ENCODE measurements at regions not wholly inside any gene's neighbourhood (a gene's known extent, or its start where the extent isn't known, plus 50 kb on each side); places are given as distances from the start of the nearest gene placed in this dataset.

DNA sequence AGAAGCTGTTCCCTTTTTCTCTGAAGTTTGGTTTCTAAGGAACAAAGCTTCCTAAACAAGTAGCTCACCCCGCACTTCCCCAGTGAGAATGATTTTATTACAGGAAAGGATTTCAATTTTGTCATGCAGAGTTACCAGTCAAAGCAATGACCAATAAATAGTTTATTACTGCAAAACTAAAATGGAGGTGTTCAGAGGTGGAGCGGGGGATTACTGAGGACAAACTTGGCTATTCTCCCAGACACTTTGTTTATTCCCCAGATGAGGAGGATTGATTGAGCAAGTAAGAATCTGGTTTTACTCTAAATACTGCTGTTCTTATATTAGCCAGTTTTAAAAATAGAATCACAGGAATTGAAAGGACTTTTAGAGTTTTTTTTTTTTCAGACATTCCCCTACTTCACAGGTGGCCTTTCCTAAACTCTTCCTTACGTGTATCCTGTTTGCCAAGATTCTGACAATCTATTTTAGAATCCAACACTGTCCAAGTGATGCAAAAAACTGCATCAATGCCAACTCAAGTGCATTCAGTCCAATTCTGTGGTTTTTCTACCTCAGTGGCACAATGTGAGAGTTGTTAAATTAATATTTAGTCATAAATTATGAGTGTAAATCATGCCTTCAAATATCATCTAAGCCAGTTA, 136.1 kb downstream of the TNFSF18 start:
- Histone ChIP-seq H4K5ac (ENCODE audit: insufficient read length, low read depth, low read length) (no peak overlapping the region), H3K27ac (ENCODE audit: insufficient read length, low read depth, low read length) (no peak overlapping the region), H4K91ac (ENCODE audit: insufficient read length, low read depth, low read length) (no peak overlapping the region), H3K4me2 (ENCODE audit: insufficient read depth, insufficient read length, low read length) (no peak overlapping the region), H2BK15ac (ENCODE audit: low read depth, low read length) (no peak overlapping the region), H2BK5ac (ENCODE audit: insufficient read length, low read length) (no peak overlapping the region), H2AFZ (ENCODE audit: low read length) (no peak overlapping the region), H2BK12ac (ENCODE audit: insufficient read length, low read depth, low read length) (no peak overlapping the region), H2BK20ac (ENCODE audit: low read depth, low read length, poor library complexity, severe bottlenecking) (no peak overlapping the region), H3K14ac (ENCODE audit: insufficient read depth, low read length) (no peak overlapping the region), H3K9ac (ENCODE audit: extremely low read depth, insufficient read length, low read length) (no peak overlapping the region), H2BK120ac (ENCODE audit: low read depth, low read length, poor library complexity, severe bottlenecking) (no peak overlapping the region), H2AK5ac (ENCODE audit: insufficient read length, low read length) (no peak overlapping the region), H3K79me2 (ENCODE audit: insufficient read depth, low read length) (no peaks in the 10 kb centered on the region), H4K8ac (replicated peaks; ENCODE audit: insufficient read length, low read depth, low read length) (no peak overlapping the region), H3K4me1 (ENCODE audit: insufficient read depth, low read length) (no peaks in the 10 kb centered on the region), H3K56ac (ENCODE audit: insufficient read length, low read depth, low read length) (no peak overlapping the region), H3K18ac (ENCODE audit: insufficient read length, low read depth, low read length) (no peak overlapping the region), H3K27me3 (ENCODE audit: insufficient read depth, low read length) (no peaks in the 10 kb centered on the region), H4K20me1 (ENCODE audit: control insufficient read depth, insufficient read depth, insufficient read length) (no peaks in the 10 kb centered on the region), H3K4ac (ENCODE audit: low read depth, low read length) (no peak overlapping the region), H3K9me3 (ENCODE audit: control insufficient read depth, low read depth, low read length) (peaks cover 20% of the 10 kb centered on the region), H3T11ph (ENCODE audit: low read length) (no peak overlapping the region), H3K23me2 (ENCODE audit: insufficient read length, low read depth, low read length, poor library complexity, severe bottlenecking) (no peaks in the 10 kb centered on the region), H3K23ac (ENCODE audit: insufficient read length, low read depth, low read length) (no peak overlapping the region), H3K79me1 (ENCODE audit: insufficient read depth, low read depth, low read length, poor library complexity, severe bottlenecking) (no peaks in the 10 kb centered on the region)
- H3K27me3 Mint-ChIP-seq (ENCODE audit: low read depth): peaks cover 1% of the 10 kb centered on the region; the same call in 1 of the 2 replicates
- TF ChIP-seq, protein P1, sequence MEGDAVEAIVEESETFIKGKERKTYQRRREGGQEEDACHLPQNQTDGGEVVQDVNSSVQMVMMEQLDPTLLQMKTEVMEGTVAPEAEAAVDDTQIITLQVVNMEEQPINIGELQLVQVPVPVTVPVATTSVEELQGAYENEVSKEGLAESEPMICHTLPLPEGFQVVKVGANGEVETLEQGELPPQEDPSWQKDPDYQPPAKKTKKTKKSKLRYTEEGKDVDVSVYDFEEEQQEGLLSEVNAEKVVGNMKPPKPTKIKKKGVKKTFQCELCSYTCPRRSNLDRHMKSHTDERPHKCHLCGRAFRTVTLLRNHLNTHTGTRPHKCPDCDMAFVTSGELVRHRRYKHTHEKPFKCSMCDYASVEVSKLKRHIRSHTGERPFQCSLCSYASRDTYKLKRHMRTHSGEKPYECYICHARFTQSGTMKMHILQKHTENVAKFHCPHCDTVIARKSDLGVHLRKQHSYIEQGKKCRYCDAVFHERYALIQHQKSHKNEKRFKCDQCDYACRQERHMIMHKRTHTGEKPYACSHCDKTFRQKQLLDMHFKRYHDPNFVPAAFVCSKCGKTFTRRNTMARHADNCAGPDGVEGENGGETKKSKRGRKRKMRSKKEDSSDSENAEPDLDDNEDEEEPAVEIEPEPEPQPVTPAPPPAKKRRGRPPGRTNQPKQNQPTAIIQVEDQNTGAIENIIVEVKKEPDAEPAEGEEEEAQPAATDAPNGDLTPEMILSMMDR (conservative IDR thresholded peaks at IDR 0.05): no peak
- DNase-seq: no peak
- peaks cover 13 to 14% of the 10 kb centered on the region in 2 experiments for H3K9me3 Mint-ChIP-seq
- no peak overlapping the region for H3K27ac Mint-ChIP-seq
- H3K4me1 Mint-ChIP-seq: no peaks in the 10 kb centered on the region
- no peak overlapping the region for H3K4me3 Mint-ChIP-seq
- WGBS (ENCODE audit: extremely low coverage, insufficient read length, low lambda C conversion rate): no CpG with 5 or more reads among the region's 3 CpGs
- H3K36me3 Mint-ChIP-seq (ENCODE audit: insufficient read depth in 1 of 3, low read depth in 3 of 3): peaks cover 9 to 14% (median 11%) of the 10 kb centered on the region in 3 experiments; a peak in 6 of 7 replicates

All from H9 (cell line).